Adrenal gland (tissue), 5 donors: ENCODE measurements at regions not wholly inside any gene's neighbourhood (a gene's known extent, or its start where the extent isn't known, plus 50 kb on each side); places are given as distances from the start of the nearest gene placed in this dataset.

Experiments
- CTCF ChIP-seq, 6 experiments: fragments of 450-650 bp in 4 of 6; fragments of 200-600 bp in 2 of 6; sonication (generic) in 1 of 6; IDR thresholded peaks; 1 replicate in 5 of 6; 2 replicates in 1 of 6; pipeline versions ENCODE4 v1.5.1 to v1.8.0; 2016 to 2021; ENCODE audit warnings: antibody characterized with exemption in 6 of 6, mild to moderate bottlenecking in 2 of 6, moderate library complexity in 1 of 6
- POLR2A ChIP-seq, 2 donors: fragments of 450-650 bp; IDR thresholded peaks; one replicate each; pipeline ENCODE4 v1.6.1; 2017; ENCODE audit warnings: antibody characterized with exemption in 2 of 2, mild to moderate bottlenecking in 2 of 2, moderate library complexity in 1 of 2
- donor health status: DM: no; HTN: no; CAD: no.

- TF ChIP-seq CTCF (IDR thresholded peaks at IDR 0.05) (no peak), POLR2A (IDR thresholded peaks at IDR 0.05) (no peak)
Observed at GRCh38 chr10:131399981-131400380, 88.5 kb upstream of the TCERG1L start.
